ENCODE measurements at regions not wholly inside any gene's neighbourhood (a gene's known extent, or its start where the extent isn't known, plus 50 kb on each side); places are given as distances from the start of the nearest gene placed in this dataset.
"Not testable (repeated sequence)": the region's sequence is repeated elsewhere in the genome, so short reads cannot be mapped to it uniquely, and the experiment has no call there.

DNA sequence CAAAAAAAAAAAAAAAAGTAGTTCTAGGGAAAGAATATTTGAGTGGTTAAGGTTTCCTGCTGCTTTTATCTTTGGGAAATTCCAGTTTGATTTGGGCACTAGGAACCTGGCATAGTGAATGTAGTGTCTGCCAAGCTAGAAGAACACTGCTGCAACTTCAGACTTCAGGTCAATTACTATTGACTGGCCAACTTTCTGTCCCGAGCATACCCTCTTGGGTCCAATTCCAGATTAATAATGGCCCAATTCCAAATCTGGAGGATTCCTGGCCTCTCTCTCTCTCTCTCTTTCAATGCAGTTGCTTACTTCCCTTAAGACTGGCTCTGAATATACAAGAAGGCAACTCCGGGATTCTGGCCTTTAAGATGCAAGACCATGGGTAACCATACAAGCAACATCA, 74.9 kb downstream of the ANKEF1 start:
- ChIA-PET CTCF (no interaction called here), POLR2A (no interaction called here)
- Mint-ChIP-seq H3K27ac (no peak overlapping the region), H3K4me1 (ENCODE audit: low read depth) (no peaks in the 10 kb centered on the region), H3K4me3 (no peak overlapping the region), H3K36me3 (no peaks in the 10 kb centered on the region), H3K27me3 (no peaks in the 10 kb centered on the region), H3K9me3 (peaks cover 3% of the 10 kb centered on the region)
- no peak for DNase-seq
- intact Hi-C loops (cut with micrococcal nuclease) = no loop called here

DNA sequence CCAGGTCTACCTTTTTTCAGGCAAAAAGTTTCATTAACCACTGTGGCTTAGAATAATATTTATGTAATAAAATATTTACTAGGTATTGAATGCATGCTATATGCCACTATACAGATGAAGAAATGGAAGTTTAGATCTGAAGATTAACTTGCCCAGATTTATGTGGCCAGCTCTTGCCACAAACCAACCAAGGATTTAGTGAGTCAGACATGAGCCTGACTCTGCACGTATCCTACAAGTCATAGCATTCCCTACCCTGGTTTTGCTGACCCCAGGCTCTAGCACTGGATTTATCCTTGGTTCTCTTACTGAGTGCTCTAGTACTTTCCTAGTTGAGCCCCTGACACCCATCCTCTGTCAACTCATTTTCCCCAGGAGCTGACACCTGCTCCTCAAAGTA, 75.4 kb downstream of the ANKEF1 start:
- H3K4me1 Mint-ChIP-seq (ENCODE audit: low read depth) = no peaks in the 10 kb centered on the region
- ChIA-PET CTCF (no interaction called here), POLR2A (no interaction called here)
- no peak for DNase-seq
- H3K9me3 Mint-ChIP-seq = peaks cover 3% of the 10 kb centered on the region
- no peak overlapping the region for H3K4me3 Mint-ChIP-seq
- no peaks in the 10 kb centered on the region for H3K27me3 Mint-ChIP-seq
- intact Hi-C loops (cut with micrococcal nuclease) = no loop called here
- no peak overlapping the region for H3K27ac Mint-ChIP-seq
- H3K36me3 Mint-ChIP-seq = no peaks in the 10 kb centered on the region

DNA sequence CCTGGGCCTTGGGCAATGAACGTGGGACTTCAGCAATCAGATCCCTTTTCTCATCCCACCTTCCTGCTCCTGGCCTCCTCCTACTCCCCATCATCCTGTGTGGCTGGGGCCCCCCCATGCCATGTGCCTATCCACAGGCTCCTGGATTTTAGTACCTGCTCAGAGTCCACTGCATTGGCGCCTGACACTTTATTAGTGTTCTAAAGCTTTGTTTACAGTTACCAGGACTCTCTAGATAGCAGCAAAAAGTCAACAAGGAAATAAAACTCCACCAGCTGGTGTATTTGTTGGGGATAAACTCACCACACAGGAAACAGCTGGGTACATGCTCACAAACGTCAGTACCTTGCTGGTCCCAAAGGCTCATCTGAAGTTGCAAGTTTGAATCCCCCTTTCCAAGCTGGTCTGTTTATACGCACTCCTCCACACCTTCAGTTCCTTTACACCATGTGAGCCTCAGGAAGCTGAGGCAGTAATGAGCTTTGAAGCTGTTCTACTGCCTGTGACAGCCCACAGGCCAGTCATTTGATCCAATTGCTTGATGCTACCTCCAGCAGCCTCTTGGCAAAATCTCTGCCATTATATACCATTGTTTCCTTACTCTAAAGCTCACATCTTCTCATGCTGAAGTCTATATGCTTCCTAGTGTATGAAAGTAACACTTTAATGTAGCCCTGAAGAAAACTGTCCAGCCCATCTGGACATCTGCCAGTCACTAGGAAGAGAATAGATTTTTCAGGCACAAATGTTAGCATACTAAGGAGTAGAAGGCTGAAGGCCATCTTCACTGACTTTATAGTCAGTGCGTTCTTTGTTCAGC, 76.6 kb downstream of the ANKEF1 start:
- DNase-seq = no peak
- POLR2A ChIA-PET = no interaction called here
- H3K4me1 Mint-ChIP-seq (ENCODE audit: low read depth) = peaks cover 2% of the 10 kb centered on the region
- CTCF ChIA-PET = interaction anchor here (0.6 kb wide), 1 partner anchor 21 kb away, joined by 3 read pairs; no protein-coding TSS in a partner anchor
- no peaks in the 10 kb centered on the region for H3K27me3 Mint-ChIP-seq
- H3K9me3 Mint-ChIP-seq = peaks cover 3% of the 10 kb centered on the region
- intact Hi-C loops (cut with micrococcal nuclease) = no loop called here
- no peaks in the 10 kb centered on the region for H3K36me3 Mint-ChIP-seq
- no peak overlapping the region for H3K4me3 Mint-ChIP-seq
- H3K27ac Mint-ChIP-seq = no peak overlapping the region

DNA sequence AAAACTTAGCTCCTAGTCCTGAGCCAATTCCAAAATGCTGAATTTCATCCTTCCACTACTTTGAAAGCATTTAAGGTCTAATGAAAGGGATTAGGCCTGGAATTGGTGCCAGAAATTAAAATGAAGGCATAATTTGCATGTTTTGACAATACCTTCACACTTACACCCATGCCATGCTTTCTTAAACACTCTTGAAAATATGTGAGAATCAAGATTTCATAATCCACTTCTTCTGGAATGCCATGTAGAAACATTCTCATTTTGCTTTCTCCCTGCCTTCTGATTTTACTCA, 77.1 kb downstream of the ANKEF1 start:
- ChIA-PET POLR2A (no interaction called here), CTCF (interaction anchor here (0.6 to 1.5 kb wide), 2 partner anchors 19 to 21 kb away, joined by 3 read pairs; no protein-coding TSS in a partner anchor)
- intact Hi-C loops (cut with micrococcal nuclease) = no loop called here
- DNase-seq = no peak
- H3K4me1 Mint-ChIP-seq (ENCODE audit: low read depth) = peaks cover 2% of the 10 kb centered on the region
- peaks cover 3% of the 10 kb centered on the region for H3K9me3 Mint-ChIP-seq
- H3K36me3 Mint-ChIP-seq = no peaks in the 10 kb centered on the region
- H3K27ac Mint-ChIP-seq = no peak overlapping the region
- H3K27me3 Mint-ChIP-seq = no peaks in the 10 kb centered on the region
- H3K4me3 Mint-ChIP-seq = no peak overlapping the region

DNA sequence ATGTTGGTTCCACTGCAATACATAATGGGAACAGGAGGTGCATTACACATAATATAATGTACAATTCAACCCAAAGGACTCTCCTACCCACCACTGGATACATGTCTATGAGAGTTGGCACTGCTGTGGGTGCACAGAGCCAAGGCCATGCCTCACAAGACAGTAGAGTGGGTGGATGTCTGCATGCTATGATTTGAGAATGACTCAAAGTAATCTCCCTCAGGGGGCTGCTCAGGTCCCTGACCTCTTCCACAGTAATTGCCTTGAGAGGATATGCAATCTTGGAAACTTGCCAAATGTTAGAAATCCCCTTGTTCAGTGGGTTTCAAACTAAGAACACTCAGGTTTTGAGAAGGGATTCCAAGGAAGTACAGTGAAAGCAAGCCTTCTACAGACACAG, 79.0 kb downstream of the ANKEF1 start:
- ChIA-PET CTCF (no interaction called here), POLR2A (no interaction called here)
- Mint-ChIP-seq H3K9me3 (no peaks in the 10 kb centered on the region), H3K27me3 (no peaks in the 10 kb centered on the region), H3K27ac (no peak overlapping the region), H3K4me3 (no peak overlapping the region), H3K36me3 (no peaks in the 10 kb centered on the region), H3K4me1 (ENCODE audit: low read depth) (peaks cover 2% of the 10 kb centered on the region)
- intact Hi-C loops (cut with micrococcal nuclease) = no loop called here
- DNase-seq = no peak

DNA sequence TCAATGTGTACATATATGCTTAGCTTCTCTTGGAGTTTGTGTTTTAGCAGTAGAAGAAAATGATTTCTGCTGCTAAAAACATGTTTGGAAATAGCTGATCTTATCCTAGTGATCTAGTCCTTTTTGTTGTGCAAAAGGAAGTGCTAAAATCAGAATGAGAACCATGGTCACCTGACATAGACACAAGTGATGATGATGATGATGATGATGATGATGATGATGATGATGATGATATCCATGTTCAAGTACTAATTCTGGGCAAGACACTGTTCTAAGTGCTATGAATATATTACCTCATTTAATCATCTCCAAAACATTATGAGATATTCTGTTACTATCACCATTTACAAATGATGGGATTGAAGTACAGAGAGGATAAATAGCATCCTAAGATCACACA, 79.8 kb downstream of the ANKEF1 start:
- no peaks in the 10 kb centered on the region for H3K36me3 Mint-ChIP-seq
- POLR2A ChIA-PET = no interaction called here
- intact Hi-C loops (cut with micrococcal nuclease) = no loop called here
- no peaks in the 10 kb centered on the region for H3K9me3 Mint-ChIP-seq
- H3K4me1 Mint-ChIP-seq (ENCODE audit: low read depth) = peaks cover 2% of the 10 kb centered on the region
- H3K27me3 Mint-ChIP-seq = no peaks in the 10 kb centered on the region
- no peak overlapping the region for H3K4me3 Mint-ChIP-seq
- H3K27ac Mint-ChIP-seq = no peak overlapping the region
- DNase-seq = no peak
- CTCF ChIA-PET = interaction anchor here (0.7 kb wide), 1 partner anchor 1356 kb away, joined by 3 read pairs; no protein-coding TSS in a partner anchor

DNA sequence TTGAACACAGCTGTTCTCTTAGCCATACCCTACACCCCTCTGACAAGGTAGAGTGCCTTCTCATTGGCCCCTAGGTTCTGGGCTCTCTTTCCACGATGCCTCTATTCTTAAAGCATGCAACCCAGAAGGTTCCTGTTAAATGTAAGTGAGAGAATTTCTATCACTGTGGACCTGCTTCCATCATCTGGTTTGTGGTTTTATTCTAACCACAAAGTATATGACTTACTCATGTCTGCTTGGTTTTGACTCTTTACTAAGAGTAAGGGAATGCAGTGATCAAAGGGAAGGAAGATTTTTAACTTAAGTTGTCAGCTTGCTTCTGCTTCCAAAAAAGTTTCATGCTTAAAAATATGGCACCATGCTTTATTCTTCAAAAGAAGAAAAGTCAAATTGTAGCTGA, 80.2 kb downstream of the ANKEF1 start:
- H3K27me3 Mint-ChIP-seq = no peaks in the 10 kb centered on the region
- H3K9me3 Mint-ChIP-seq = no peaks in the 10 kb centered on the region
- ChIA-PET POLR2A (no interaction called here), CTCF (no interaction called here)
- no peaks in the 10 kb centered on the region for H3K36me3 Mint-ChIP-seq
- intact Hi-C loops (cut with micrococcal nuclease) = no loop called here
- H3K4me1 Mint-ChIP-seq (ENCODE audit: low read depth) = peaks cover 2% of the 10 kb centered on the region
- no peak overlapping the region for H3K4me3 Mint-ChIP-seq
- no peak overlapping the region for H3K27ac Mint-ChIP-seq
- no peak for DNase-seq

DNA sequence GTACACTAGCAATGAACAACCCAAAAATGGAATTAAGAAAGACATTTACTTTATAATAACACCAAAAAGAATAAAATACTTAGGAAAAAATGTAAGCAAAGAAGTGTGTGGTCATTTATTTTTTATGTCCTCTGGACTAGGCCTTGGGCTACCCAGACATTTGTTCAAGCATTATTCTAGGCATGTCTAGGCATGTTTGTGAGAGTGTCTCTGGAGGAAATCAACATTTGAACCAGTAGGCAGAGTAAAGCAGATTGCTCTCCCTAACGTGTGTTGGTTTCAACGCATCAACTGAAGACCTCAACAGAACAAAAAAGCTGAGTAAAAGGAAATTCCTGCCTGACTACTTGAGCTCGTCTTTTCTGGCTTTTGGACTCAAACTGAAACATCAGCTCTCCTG, 84.5 kb downstream of the ANKEF1 start:
- Mint-ChIP-seq H3K4me1 (ENCODE audit: low read depth) (peaks cover 2% of the 10 kb centered on the region), H3K27ac (no peak overlapping the region), H3K4me3 (no peak overlapping the region), H3K27me3 (peaks cover 1% of the 10 kb centered on the region), H3K36me3 (peaks cover 2% of the 10 kb centered on the region), H3K9me3 (peaks cover 10% of the 10 kb centered on the region)
- DNase-seq = no peak
- ChIA-PET POLR2A (no interaction called here), CTCF (no interaction called here)
- intact Hi-C loops (cut with micrococcal nuclease) = no loop called here

DNA sequence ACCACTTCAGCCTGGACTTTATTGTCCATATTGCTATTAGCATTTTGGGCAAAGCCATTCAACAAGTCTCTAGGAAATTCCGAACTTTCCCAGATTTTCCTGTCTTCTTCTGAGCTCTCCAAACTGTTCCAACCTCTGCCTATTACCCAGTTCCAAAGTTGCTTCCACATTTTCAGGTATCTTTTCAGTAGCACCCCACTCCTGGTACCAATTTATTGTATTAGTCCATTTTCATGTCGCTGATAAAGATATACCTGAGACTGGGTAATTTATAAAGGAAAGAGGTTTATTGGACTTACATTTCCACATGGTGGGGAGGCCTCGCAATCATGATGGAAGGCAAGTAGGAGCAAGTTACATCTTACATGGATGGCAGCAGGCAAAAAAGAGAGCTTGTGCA, 90.1 kb downstream of the ANKEF1 start:
- H3K27me3 Mint-ChIP-seq; H3K27ac Mint-ChIP-seq; H3K4me3 Mint-ChIP-seq; CTCF ChIA-PET; intact Hi-C loops (cut with micrococcal nuclease); POLR2A ChIA-PET; H3K4me1 Mint-ChIP-seq (ENCODE audit: low read depth); DNase-seq; H3K36me3 Mint-ChIP-seq: not testable (repeated sequence)
- peaks cover 25% of the 10 kb centered on the region for H3K9me3 Mint-ChIP-seq

DNA sequence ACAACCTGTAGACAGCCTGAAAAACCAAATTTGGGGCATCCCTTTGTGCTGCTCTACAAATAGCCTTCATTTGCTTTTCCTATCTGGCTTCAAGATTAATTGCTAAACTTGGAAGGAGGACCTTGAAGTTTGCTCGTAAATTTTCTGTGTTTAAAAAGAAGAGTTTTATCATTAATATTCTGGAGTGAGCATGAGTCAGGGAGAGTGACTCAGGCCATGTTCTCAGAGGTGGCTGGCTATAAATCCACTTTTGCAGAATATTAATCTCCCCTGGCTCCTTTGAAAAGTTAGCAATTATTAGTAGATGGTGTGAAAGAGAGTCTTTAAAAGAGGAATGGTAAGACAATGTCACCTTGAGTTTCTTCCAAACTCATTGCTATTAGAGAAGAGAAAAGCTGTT, 91.0 kb downstream of the ANKEF1 start:
- Mint-ChIP-seq H3K9me3 (peaks cover 25% of the 10 kb centered on the region), H3K27me3 (peaks cover 3% of the 10 kb centered on the region), H3K4me3 (no peak overlapping the region), H3K4me1 (ENCODE audit: low read depth) (no peaks in the 10 kb centered on the region), H3K27ac (no peak overlapping the region), H3K36me3 (peaks cover 4% of the 10 kb centered on the region)
- intact Hi-C loops (cut with micrococcal nuclease) = no loop called here
- ChIA-PET CTCF (no interaction called here), POLR2A (no interaction called here)
- no peak for DNase-seq

DNA sequence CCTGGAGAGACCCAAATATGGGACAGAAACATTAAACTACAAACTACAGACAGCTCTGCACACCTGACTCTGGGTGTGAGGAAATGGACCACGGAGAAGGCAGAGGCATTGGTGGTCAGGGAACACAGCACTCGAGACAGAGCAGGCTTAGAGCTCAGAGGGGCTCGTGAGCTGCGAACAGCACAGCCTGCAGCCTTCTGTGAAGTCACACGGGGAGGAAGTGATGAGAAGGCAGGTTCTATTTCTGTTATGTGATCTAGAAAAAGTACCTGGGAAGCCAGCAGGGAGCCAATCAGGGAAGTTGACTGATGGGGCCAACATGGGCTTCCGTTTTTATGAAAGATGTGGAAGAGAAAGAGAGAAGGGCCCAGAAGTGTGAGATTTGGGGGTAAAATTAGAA, 88.9 kb upstream of the SNAP25 start:
- DNase-seq = no peak
- Mint-ChIP-seq H3K9me3 (peaks cover 11% of the 10 kb centered on the region), H3K27ac (no peak overlapping the region), H3K4me3 (no peak overlapping the region), H3K27me3 (peaks cover 3% of the 10 kb centered on the region), H3K4me1 (ENCODE audit: low read depth) (no peaks in the 10 kb centered on the region), H3K36me3 (peaks cover 3% of the 10 kb centered on the region)
- ChIA-PET POLR2A (no interaction called here), CTCF (no interaction called here)
- intact Hi-C loops (cut with micrococcal nuclease) = no loop called here

DNA sequence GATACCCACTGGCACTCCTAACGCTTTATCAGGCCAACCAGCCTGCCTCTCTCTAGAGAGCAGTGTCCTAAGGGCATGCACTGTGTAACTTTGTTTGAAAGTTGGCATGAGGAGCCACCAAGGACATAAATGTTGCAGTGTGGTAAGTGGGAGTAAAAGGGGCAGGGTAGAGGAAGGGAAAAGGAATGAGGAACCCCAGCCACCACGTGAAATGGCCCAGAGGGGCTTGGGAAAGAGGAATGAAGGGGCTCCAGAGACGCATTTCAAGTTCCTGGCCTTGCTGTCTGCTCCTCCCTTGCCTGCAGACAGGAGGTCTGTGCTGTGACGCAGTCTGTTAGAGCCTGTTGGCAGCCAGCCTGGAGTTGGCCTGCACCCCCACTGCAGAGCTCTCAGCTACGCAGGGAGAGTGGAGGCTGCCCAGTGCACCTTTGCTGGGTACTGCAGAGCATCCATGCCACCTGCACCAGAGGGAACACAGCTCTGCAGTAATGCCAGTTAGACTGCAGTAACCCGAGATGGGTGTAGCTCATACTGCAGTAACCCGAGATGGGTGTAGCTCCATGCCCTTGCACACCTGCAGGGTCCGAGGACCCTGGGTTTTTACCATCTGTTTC, 86.8 kb upstream of the SNAP25 start:
- POLR2A ChIA-PET = no interaction called here
- H3K4me1 Mint-ChIP-seq (ENCODE audit: low read depth) = no peaks in the 10 kb centered on the region
- intact Hi-C loops (cut with micrococcal nuclease) = no loop called here
- no peak overlapping the region for H3K27ac Mint-ChIP-seq
- H3K4me3 Mint-ChIP-seq = no peak overlapping the region
- DNase-seq = no peak
- CTCF ChIA-PET = no interaction called here
- no peaks in the 10 kb centered on the region for H3K36me3 Mint-ChIP-seq
- peaks cover 3% of the 10 kb centered on the region for H3K27me3 Mint-ChIP-seq
- H3K9me3 Mint-ChIP-seq = no peaks in the 10 kb centered on the region

DNA sequence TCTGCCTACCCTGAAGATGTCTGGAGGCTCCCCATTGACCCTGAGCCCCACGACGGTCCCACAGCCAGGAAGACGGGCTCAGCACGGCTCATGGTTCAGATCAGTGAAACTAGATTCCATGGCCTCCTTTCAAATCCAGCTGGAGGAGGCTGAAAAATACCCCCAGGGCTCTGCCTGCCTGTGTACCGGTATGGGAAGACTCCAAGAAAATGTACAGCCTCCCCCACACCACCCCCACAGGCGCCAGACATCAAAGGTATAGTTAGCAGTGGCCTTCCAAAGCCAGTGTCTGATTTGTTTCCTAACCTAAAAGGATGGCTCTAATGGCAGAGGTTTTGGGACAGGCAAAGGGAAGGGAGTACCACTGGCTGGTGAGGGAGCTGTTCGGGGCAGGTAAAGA, 86.2 kb upstream of the SNAP25 start:
- ChIA-PET CTCF (no interaction called here), POLR2A (no interaction called here)
- no peak for DNase-seq
- Mint-ChIP-seq H3K36me3 (no peaks in the 10 kb centered on the region), H3K27ac (no peak overlapping the region), H3K9me3 (no peaks in the 10 kb centered on the region), H3K4me1 (ENCODE audit: low read depth) (no peaks in the 10 kb centered on the region), H3K27me3 (peaks cover 3% of the 10 kb centered on the region), H3K4me3 (no peak overlapping the region)
- intact Hi-C loops (cut with micrococcal nuclease) = no loop called here

Measured in activated CD4-positive, alpha-beta memory T cell treated with anti-CD3 and anti-CD28 coated beads for 36 hours (primary cell).